LNCAP (cell line): ENCODE measurements at regions not wholly inside any gene's neighbourhood (a gene's known extent, or its start where the extent isn't known, plus 50 kb on each side); places are given as distances from the start of the nearest gene placed in this dataset.

ENCODE experiments used
- CTCF ChIP-seq: fragments of 450-650 bp; IDR thresholded peaks from 2 replicates; pipeline ENCODE4 v1.5.1; 2017; ENCODE audit warnings: mild to moderate bottlenecking

GRCh38 chr10:36313142-36313541 is 671.0 kb upstream of the FZD8 start:
- TF ChIP-seq CTCF = no peak

- TF ChIP-seq CTCF = no peak
These were observed 661.8 kb upstream of the FZD8 start for GRCh38 chr10:36303896-36304295.

GRCh38 chr10:36302086-36302485 is 660.0 kb upstream of the FZD8 start:
- TF ChIP-seq CTCF = no peak

GRCh38 chr10:36301539-36301938 is 659.4 kb upstream of the FZD8 start:
- no peak for TF ChIP-seq CTCF

- no peak for TF ChIP-seq CTCF
These were observed 659.0 kb upstream of the FZD8 start for GRCh38 chr10:36301139-36301538.

GRCh38 chr10:36283827-36284226 is 641.7 kb upstream of the FZD8 start:
- no peak for TF ChIP-seq CTCF

- no peak for TF ChIP-seq CTCF
These were observed 639.8 kb upstream of the FZD8 start for GRCh38 chr10:36281831-36282331.

- no peak for TF ChIP-seq CTCF
These were observed 638.9 kb upstream of the FZD8 start for GRCh38 chr10:36280890-36281499.
